CD4-positive, alpha-beta T cell treated with Interleukin-6 at 100 ng/mL for 8 hours (primary cell): ENCODE measurements at regions not wholly inside any gene's neighbourhood (a gene's known extent, or its start where the extent isn't known, plus 50 kb on each side); places are given as distances from the start of the nearest gene placed in this dataset.

ENCODE experiments used
- DNase-seq: peaks from one replicate; pipeline ENCODE4 v3.0.0-alpha.2; 2020; ENCODE audit warnings: mixed read lengths, low spot score

DNA sequence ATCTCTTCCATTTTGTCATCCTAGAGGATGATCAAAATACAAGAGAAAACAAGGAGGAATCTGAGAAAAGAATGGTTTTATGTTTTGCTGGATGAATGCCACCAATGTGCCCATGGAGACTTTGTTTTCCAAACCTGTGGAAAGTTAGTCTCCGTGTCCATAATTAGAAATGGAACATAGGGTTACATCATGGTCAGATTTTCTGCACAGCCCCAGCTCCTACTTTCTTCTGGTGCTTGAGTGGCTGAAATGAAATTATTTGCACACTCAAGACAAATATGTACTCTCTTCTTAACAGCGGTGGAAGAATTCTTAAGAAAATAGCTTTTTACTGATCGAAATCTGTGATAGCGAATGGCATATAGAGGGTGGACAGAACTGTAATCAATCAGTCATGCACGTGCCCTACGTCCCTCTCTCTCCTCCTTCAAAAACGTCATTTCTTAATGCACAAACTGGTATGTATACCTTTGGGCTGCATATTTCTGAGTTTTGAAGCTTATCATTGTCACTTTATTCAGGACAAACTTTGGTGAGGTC is 825.2 kb downstream of the AACS start:
- no peak for DNase-seq

DNA sequence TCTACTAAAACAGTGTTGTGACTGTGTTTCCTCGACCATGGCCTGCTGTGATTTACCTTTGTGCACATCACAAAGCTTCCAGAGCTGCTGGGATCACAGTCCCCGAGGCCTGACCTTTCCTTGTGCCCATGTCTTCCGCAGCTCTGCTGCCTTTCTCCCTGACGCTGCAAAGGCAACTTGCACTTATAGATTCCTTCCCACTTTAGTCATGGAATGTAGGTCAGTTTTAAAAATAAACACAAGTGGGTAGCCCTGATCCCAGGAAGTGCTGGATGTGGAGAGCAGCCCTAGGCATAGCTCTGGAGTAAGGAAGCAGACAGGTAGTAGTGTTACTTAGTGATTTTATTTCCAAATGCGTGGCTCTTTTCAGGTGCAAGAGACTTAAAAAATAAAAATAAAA is 825.7 kb downstream of the AACS start:
- DNase-seq: no peak

DNA sequence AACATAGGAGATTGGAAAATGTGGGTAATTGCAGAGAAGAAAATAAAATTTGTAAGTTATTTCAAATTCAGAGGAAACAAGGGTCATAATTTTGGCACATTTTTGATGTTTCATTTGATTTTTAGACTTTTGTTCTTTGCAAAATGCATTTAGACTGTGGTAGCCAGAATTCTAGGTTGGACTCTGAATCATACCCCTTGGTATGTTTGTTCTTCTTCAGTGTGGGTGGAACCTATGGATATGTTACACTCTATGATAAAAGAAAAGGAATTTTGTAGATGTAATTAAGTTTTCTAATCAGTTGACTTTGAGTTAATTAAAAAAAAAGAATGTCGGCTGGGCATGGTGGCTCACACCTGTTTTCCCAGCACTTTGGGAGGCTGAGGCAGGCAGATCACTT is 827.0 kb downstream of the AACS start:
- DNase-seq: no peak

DNA sequence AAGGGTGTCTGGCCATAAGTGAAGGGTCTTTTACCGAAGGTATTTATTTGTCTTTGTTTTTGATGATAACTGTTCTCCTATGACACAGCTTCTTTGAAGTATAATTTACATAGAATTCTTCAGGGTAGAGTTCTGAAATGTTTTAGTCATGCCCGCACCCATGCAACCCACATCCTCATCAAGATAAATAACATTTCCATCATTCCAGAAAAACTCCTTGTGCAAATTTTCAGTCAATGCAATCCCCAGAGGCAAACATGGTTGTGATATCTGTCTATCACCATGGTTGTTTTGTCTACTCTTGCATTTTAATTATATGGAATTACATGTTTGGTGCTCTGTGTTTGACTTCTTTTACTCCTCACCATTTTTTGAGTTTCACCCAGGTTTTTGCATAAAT is 837.8 kb downstream of the AACS start:
- no peak for DNase-seq

DNA sequence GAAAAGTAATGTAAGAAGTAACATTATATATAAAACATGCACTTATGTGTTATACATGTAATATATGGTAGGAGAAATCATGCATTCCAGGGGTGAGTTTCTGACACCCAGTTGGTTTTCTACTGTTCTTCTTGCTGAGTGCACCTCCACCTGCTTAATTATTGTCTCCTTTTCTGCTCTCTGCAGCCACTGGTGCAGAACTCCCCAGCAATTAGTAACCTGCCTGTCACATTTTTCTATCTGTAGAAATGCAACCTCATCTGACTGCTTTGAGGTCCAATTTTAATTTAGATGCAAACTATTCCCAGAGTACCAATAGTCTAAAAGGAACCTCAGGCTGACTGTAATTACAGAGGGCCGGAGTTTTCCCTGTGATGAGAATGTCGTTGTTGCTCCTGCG is 842.1 kb downstream of the AACS start:
- no peak for DNase-seq

DNA sequence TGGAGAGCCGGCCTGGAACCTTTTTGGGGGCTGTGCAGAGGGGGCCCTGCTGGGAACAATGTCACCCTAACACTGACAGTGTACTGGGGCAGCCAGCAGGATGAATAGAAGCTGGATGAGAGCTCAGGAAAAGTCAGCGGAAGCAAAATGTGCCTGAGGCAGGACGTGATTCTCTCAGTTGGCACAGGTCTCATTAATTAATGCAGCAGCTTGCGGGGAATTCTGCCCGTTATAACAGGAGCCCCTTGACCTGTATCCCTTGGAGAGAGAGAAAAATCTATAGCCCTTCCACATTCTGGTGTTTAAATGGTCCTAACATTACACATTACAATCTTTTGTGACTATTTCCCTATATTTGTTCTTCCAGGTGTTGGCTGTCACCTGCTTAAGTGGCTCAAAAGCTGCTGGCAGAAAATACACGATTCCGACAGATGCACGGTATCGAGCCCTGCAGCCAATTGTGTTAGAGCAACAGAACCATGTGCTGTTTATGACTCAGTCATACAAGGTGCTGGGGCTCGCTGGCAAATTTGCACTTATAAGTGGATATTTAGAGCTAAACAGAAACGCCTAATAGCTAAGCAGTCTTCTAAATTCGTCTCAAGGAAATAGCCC is 854.7 kb downstream of the AACS start:
- no peak for DNase-seq

DNA sequence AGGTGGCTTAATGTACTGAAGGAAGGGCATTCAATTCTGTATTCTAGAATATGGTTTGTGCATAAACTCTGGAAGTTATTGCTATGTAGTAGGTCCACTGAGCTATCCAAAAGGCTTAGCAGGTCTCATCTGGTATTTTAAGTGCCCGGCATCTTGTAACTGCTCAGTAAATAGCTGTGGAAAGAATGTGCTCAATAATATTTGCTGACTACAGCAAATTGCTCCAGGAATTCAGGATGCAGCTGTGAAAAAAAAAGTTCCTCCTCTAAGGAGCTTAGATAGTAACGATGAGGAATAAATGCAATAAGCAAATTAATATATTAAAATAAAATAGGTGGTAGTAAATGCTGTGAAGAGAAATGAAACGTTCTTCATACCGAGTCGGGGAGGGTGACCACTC is 857.1 kb downstream of the AACS start:
- DNase-seq: no peak

DNA sequence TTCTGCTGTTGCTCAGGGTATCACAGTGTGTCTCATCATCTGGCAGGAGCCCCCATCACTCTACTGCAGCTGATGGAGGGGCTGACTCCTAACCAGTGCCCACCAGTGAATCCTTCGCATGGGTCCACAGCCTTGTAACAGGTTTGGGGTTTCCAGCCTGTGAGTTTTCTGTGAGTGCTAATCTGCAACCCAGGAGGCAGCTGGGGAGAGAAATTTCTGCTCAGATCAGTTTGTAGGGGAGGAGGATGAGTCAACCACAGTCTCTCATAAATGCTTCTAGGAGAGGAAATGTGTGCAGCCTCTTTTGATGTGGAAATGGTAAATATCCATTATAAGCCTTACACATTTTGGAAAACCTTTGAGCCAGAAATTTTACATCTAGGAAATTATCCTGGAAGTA is 871.3 kb downstream of the AACS start:
- DNase-seq: no peak

DNA sequence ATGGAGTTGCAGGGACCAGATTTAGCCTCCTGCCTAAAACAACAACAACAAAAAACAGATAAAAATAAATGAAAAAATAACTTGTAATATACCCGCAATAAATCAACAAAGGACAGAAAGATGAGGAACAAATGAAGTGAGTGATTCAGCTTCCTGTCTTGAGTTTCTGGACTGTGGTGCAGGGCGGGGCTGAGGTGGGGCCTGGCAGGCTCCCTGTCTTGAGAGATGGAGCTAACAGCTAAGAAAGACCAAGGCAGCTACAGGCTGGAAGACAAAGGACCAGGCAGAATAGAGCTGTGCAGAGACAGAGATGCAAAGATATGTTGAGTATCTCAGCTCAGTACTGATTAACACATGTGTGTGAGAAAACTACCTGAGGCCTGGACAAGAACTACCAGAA is 879.2 kb downstream of the AACS start:
- DNase-seq: no peak

DNA sequence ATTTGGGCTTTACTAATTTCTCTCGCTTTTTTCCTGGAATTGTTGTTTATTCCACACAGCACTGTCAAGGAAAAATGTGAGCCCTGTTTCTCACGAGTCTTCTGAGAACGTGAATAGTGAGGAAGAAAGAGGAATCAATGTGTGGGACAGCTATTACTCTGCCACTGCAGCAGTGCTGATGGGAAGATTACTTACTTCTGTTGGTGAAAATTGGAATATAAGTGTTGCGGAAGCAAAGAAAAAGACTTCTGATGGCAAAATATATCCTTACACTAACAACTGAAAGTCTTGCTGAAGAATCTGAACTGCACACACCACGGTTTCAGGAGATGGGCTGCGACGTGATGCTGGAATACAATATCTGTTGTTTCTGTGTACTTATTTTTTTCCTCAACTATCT is 884.2 kb downstream of the AACS start:
- DNase-seq: no peak

DNA sequence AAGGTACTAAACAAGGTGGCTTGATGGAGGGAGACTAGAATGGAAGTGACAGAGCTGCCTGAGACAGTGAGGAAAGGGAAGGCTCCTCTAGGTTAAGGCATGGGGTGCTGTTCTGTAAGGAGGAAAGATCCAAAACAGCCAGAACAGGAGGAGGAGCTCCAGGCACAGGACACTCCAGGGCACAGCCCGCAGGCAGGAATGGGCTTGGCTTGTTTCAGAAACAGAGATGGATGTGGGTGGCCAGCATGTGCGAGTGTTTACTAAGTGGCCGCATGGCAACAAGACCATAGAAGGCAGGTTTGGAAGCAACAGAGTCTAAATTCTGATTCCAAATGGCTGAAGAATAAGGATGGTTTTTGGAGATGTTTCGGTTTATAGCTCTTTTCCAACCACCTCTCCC is 889.1 kb downstream of the AACS start:
- no peak for DNase-seq

DNA sequence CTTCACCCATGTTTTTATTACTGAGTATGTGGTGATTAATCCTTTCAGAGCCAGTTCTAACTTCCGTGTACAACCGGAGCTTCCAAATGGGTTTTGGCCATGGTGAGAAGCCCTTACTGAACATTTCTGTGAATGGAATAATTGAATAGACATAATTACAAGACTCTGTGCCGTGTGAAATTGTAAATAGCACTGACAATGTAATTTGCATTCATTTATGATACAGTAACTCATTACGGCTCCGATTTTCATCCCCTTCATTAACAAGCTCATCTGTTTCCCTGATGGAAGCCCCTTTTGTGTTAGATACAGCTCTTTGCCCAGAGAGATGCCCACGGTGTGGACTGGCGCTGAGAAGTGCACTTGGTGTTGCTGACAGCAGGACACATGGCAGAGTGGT is 891.0 kb downstream of the AACS start:
- no peak for DNase-seq

DNA sequence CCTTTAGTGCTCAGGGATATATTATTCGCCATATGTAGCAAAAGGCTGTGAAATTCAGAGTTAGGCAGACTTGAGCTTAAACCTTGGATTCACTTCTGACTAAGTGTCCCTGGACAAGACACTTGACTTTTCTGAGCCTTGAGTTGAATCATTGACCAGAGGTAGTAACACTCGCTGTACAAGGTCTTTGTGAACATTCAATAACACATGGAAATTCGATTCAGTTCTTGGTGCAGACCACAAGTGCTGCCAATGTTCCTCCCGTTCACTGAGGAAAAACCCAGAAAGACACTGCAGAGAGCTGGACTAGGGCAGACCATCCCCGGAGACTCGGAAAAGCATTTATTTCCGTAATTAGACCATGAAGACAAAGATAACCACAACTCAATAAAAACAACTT is 901.4 kb downstream of the AACS start:
- DNase-seq: no peak

DNA sequence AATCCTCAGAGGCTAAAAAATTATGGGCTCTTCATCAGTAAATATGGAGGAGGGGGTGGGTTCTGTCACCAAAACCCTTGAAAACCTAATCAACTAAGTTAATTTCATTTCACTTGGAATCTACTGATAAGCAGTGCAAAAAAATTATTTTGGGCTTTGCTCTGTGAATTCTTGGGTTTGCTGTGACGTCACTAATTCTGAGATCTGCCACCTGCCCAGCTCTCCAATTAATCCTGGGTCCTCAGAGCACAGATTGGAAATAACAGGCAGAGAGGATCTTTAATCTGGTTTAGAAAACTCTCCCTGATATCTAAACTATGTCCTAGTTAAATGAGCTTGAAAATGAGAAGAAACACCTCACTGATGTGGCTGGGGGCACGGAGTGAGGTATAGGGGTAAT is 903.2 kb downstream of the AACS start:
- no peak for DNase-seq

DNA sequence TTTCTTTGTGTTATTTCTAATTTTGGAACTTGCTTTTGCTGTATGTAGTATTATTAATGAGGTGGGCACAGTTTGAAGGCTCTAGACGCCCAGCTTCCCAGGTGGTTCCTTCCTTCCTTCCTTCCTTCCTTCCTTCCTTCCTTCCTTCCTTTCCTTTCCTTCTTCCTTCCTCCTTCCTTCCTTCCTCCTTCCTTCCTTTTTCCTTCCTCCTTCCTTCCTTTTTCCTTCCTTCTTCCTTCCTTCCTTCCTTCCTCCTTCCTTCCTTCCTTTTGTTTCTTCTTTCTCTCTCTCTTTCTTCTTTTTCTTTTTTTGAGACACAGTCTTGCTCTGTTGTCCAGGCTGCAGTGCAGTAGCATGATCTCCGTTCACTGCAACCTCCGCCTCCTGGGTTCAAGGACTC is 906.7 kb downstream of the AACS start:
- no peak for DNase-seq

DNA sequence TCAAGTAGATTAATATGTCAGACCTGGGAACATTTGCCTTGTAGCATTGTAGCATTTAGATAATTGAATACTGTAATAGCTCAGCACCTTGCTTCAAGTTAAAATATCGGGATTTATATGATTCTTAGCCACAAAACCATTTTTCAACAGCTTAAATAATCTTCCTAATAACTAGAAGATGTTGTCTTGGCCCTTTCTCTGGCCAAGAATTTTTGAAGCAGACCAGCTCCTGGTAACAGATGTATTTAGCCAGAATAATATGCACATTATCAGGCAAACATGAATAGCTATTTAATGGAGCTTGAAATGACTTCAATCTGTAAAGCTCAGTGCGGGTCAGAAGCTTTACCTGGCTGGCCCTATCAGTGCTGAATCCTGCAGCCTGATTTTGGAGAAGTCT is 913.1 kb downstream of the AACS start:
- no peak for DNase-seq

DNA sequence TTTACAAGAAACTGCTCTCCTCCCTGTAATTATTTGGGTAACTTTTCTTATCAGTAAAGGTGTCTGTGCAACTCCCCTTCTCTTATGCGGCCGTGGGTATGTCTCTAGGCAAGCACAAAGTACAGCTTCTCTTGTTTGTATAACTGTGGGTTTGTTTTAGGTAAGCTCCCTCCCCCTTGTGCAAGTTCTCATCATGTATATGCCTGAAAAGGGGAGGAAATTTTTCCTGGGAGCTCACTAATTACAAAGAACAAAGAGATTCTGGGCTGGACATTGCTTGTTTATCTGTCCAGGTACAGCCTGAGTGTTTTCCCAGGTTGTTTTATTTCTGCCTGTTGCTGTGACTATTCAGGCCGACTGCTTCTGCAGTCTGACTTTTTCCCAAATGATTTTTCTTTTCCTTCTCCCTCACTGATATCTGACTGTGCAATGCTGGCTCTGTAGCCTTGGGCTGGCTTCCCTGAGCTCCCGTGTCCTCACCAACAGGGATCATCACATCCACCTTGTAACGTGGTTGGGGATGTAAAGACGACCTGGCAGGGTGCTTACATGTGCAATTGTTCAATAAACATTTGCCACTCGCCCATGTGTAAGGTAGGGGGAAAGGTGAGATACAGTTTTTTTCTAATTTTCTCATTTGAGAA is 916.5 kb downstream of the AACS start:
- DNase-seq: no peak

DNA sequence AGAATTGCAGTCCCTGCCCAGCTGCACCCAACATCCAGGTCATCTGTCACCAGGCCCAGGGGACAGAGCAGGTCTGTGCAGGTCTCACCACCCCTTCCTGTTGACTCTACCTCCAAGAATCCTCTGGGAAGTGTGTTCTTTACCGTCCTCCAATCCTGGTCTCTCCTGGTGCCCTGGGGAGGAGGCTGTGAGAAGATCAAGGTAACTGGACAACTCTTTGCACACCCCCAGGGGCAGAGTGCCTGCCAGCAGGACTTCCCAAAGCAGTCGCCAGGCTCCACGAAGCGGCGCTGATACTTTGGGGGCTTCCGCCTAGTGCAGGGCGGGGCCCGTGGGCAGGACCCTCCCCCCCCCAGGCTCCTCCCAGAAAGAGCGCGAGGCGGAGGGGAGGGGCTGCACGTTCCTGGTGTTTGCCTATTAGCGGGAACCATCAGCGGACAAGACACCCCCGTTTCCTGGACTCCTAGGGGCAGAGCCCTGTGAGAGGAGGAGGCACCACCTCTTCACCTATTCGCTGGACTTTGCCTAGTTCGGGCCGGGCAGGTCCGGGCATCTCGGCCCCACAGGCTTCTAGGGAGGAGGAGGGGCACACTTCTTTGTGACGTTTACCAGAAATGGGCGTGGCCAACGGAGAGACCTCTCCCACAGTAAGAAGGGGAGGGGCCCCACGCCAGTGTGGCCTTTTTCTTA is 918.0 kb downstream of the AACS start:
- no peak for DNase-seq

DNA sequence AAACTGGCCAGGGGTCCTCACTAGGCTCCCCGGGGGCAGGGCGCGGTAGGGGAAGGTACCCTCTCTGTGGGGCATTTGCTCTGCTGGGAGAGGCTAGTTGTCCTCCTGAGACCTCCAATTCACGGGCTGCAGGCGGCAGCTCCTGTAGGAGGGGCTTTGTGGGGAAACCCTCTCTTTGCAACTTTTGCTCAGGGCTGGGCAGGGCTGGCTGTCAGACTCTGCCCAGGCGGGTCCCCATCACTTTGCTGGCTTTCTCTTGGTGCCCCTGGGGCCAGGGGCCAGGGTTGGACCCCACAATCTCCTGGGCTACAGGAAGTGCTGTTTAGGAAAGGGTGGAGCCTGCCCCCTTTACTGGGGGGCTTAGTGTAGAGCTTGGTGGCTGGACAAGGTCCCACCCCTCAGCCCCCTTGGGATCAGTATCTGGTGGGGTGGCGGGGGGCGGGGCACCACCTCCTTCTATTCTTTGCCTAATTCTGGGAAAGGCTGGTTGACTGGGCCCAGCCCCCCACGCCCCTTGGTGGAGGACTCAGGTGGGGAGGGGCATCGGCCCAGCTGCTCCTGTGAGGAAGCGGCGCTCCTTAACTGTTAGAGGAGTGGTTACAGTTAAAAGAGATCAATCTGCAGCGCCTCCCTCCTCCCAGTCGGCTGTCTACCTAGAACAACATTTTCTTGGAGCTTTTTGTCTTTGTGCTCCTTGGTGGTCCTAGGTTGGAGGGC is 918.7 kb downstream of the AACS start:
- no peak for DNase-seq

DNA sequence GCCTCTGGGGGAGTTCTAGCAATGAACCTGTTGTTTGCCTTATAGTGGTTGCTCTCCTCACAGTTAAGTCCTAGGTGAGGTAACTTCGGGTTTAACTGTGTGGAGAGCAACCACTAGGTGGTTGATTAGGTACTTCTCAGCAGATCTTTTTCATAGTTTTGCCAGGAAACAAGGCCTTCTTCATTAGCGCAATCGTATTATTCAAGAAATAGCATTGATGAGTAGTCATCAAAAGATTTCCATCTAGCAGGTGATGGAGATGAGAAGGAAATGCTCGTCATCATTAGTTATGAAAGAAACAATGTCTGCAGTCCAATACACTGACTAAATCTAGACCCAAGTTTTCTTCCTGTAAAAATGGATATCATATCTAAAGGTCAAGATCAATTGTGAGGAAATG is 923.3 kb downstream of the AACS start:
- DNase-seq: no peak

DNA sequence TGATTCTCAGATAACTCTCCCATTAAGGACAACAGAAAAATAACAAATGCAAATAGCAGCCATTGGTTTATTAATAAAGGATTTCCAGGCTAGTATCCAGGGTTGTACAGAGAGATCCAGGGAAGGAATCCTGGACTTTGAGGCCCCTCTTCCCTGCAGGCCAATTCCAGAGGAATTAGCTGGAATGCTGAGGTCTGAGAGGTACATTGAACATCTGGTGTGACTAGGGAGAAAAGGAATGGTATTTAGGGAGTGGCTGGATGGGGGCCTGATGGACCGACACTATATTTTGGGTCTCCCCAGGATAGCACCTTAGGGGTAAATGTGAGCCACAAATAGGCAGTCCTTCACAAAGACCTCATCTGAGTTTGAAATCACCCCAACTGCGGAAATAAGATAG is 924.5 kb downstream of the AACS start:
- DNase-seq: no peak

DNA sequence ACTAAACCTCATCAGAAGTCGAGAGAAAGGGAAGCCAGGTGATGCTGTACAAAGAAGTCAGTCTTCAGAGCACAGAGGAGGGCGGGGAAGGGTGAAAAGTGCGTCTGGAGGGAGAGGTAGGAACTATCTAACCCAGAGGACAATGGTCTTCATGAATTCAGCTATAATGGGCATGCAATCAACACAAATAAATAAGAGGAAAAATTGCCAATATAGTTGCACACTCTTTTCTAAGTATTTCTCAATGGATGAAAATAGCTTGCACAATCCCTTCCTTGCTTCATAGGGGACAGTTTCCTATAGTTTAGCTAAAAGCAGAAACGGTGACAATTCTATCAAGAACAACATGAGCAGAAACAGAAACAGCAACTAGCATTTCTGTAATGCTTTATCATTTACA is 931.2 kb downstream of the AACS start:
- DNase-seq: no peak

DNA sequence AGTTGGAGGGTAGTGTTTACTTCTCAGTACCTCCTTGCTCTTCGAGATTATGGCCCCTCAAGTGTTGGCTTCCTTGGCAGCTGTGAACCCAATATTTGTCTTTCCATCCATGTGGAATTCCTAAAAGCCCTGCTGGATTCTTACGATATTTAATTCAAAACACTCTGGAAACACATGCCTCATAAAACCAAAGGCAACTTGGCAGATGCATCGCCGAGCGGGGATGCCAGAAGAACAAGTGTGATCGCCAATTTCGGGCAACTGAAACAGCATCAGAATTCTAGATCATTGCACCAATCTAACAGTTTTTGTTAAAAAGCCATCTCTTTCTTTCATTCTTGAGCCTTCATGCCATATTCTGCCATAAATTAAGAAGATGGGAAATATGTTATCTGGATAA is 934.4 kb downstream of the AACS start:
- DNase-seq: no peak
